ENCODE measurements at regions not wholly inside any gene's neighbourhood (a gene's known extent, or its start where the extent isn't known, plus 50 kb on each side); places are given as distances from the start of the nearest gene placed in this dataset.

- Histone ChIP-seq H3K36me3 (ENCODE audit: control insufficient read depth, insufficient read depth, low read length) (no peaks in the 10 kb centered on the region), H3K4me1 (ENCODE audit: control insufficient read depth, insufficient read depth, low read length) (peaks cover 10% of the 10 kb centered on the region), H3K9me3 (ENCODE audit: control insufficient read depth, low read length) (no peaks in the 10 kb centered on the region), H3K27ac (ENCODE audit: insufficient read depth, low read depth, low read length, poor library complexity, severe bottlenecking) (no peak overlapping the region), H3K4me3 (ENCODE audit: insufficient read depth, low read depth, low read length) (no peak overlapping the region), H3K27me3 (ENCODE audit: control insufficient read depth, insufficient read depth, low read length, poor library complexity, severe bottlenecking) (no peaks in the 10 kb centered on the region)
- WGBS, 2 experiments: 95 to 96% methylated on average over 3 to 4 of the region's 4 CpGs
These were observed 334.7 kb downstream of the DIRAS2 start for GRCh38 chr9:90307891-90308290.

GRCh38 chr9:90308691-90309090 is 333.9 kb downstream of the DIRAS2 start:
- Histone ChIP-seq H3K27ac (ENCODE audit: insufficient read depth, low read depth, low read length, poor library complexity, severe bottlenecking) (no peak overlapping the region), H3K4me3 (ENCODE audit: insufficient read depth, low read depth, low read length) (no peak overlapping the region), H3K9me3 (ENCODE audit: control insufficient read depth, low read length) (no peaks in the 10 kb centered on the region), H3K36me3 (ENCODE audit: control insufficient read depth, insufficient read depth, low read length) (no peaks in the 10 kb centered on the region), H3K4me1 (ENCODE audit: control insufficient read depth, insufficient read depth, low read length) (peaks cover 10% of the 10 kb centered on the region), H3K27me3 (ENCODE audit: control insufficient read depth, insufficient read depth, low read length, poor library complexity, severe bottlenecking) (no peaks in the 10 kb centered on the region)
- 86 to 96% methylated on average over 4 of the region's 4 CpGs for WGBS, 2 experiments

GRCh38 chr9:90309809-90310520 is 332.7 kb downstream of the DIRAS2 start:
- no peak overlapping the region for H3K4me3 ChIP-seq (ENCODE audit: insufficient read depth, low read depth, low read length)
- H3K27me3 ChIP-seq (ENCODE audit: control insufficient read depth, insufficient read depth, low read length, poor library complexity, severe bottlenecking): no peaks in the 10 kb centered on the region
- no peaks in the 10 kb centered on the region for H3K36me3 ChIP-seq (ENCODE audit: control insufficient read depth, insufficient read depth, low read length)
- no peak overlapping the region for H3K27ac ChIP-seq (ENCODE audit: insufficient read depth, low read depth, low read length, poor library complexity, severe bottlenecking)
- H3K9me3 ChIP-seq (ENCODE audit: control insufficient read depth, low read length): no peaks in the 10 kb centered on the region
- peaks cover 10% of the 10 kb centered on the region for H3K4me1 ChIP-seq (ENCODE audit: control insufficient read depth, insufficient read depth, low read length)
- WGBS, 2 experiments: 92 to 99% methylated on average over 7 of the region's 7 CpGs

GRCh38 chr9:90310521-90310876 is 332.1 kb downstream of the DIRAS2 start:
- 88 to 93% methylated on average over 1 of the region's 1 CpG for WGBS, 2 experiments
- H3K36me3 ChIP-seq (ENCODE audit: control insufficient read depth, insufficient read depth, low read length): no peaks in the 10 kb centered on the region
- H3K27ac ChIP-seq (ENCODE audit: insufficient read depth, low read depth, low read length, poor library complexity, severe bottlenecking): no peak overlapping the region
- H3K27me3 ChIP-seq (ENCODE audit: control insufficient read depth, insufficient read depth, low read length, poor library complexity, severe bottlenecking): no peaks in the 10 kb centered on the region
- peaks cover 10% of the 10 kb centered on the region for H3K4me1 ChIP-seq (ENCODE audit: control insufficient read depth, insufficient read depth, low read length)
- no peaks in the 10 kb centered on the region for H3K9me3 ChIP-seq (ENCODE audit: control insufficient read depth, low read length)
- H3K4me3 ChIP-seq (ENCODE audit: insufficient read depth, low read depth, low read length): no peak overlapping the region

GRCh38 chr9:90311811-90312210 is 330.8 kb downstream of the DIRAS2 start:
- Histone ChIP-seq H3K27me3 (ENCODE audit: control insufficient read depth, insufficient read depth, low read length, poor library complexity, severe bottlenecking) (no peaks in the 10 kb centered on the region), H3K9me3 (ENCODE audit: control insufficient read depth, low read length) (no peaks in the 10 kb centered on the region), H3K36me3 (ENCODE audit: control insufficient read depth, insufficient read depth, low read length) (no peaks in the 10 kb centered on the region), H3K4me1 (ENCODE audit: control insufficient read depth, insufficient read depth, low read length) (peaks cover 8% of the 10 kb centered on the region), H3K4me3 (ENCODE audit: insufficient read depth, low read depth, low read length) (no peak overlapping the region), H3K27ac (ENCODE audit: insufficient read depth, low read depth, low read length, poor library complexity, severe bottlenecking) (no peak overlapping the region)
- WGBS, 2 experiments: 93 to 94% methylated on average over 6 to 7 of the region's 7 CpGs

GRCh38 chr9:90322296-90322695 is 320.3 kb downstream of the DIRAS2 start:
- 89 to 93% methylated on average over 1 of the region's 1 CpG for WGBS, 2 experiments
- no peak overlapping the region for H3K4me3 ChIP-seq (ENCODE audit: insufficient read depth, low read depth, low read length)

GRCh38 chr9:90325913-90326653 is 316.5 kb downstream of the DIRAS2 start:
- H3K4me1 ChIP-seq (ENCODE audit: control insufficient read depth, insufficient read depth, low read length): no peaks in the 10 kb centered on the region
- H3K27me3 ChIP-seq (ENCODE audit: control insufficient read depth, insufficient read depth, low read length, poor library complexity, severe bottlenecking): no peaks in the 10 kb centered on the region
- 89 to 92% methylated on average over 6 of the region's 6 CpGs for WGBS, 2 experiments
- H3K9me3 ChIP-seq (ENCODE audit: control insufficient read depth, low read length): no peaks in the 10 kb centered on the region
- peak overlapping the region; percentile 16 for H3K27ac ChIP-seq (ENCODE audit: insufficient read depth, low read depth, low read length, poor library complexity, severe bottlenecking)
- no peaks in the 10 kb centered on the region for H3K36me3 ChIP-seq (ENCODE audit: control insufficient read depth, insufficient read depth, low read length)
- no peak overlapping the region for H3K4me3 ChIP-seq (ENCODE audit: insufficient read depth, low read depth, low read length)

More at GRCh38 chr9:90322296-90322695, 320.3 kb downstream of the DIRAS2 start:
- Histone ChIP-seq H3K27me3 (ENCODE audit: control insufficient read depth, insufficient read depth, low read length, poor library complexity, severe bottlenecking) (no peaks in the 10 kb centered on the region), H3K36me3 (ENCODE audit: control insufficient read depth, insufficient read depth, low read length) (no peaks in the 10 kb centered on the region), H3K9me3 (ENCODE audit: control insufficient read depth, low read length) (no peaks in the 10 kb centered on the region), H3K27ac (ENCODE audit: insufficient read depth, low read depth, low read length, poor library complexity, severe bottlenecking) (no peak overlapping the region), H3K4me1 (ENCODE audit: control insufficient read depth, insufficient read depth, low read length) (no peaks in the 10 kb centered on the region)

GRCh38 chr9:90330231-90330630 is 312.4 kb downstream of the DIRAS2 start:
- WGBS, 2 experiments: 84 to 91% methylated on average over 3 of the region's 3 CpGs

GRCh38 chr9:90331826-90332575 is 310.6 kb downstream of the DIRAS2 start:
- H3K27ac ChIP-seq (ENCODE audit: insufficient read depth, low read depth, low read length, poor library complexity, severe bottlenecking): no peak overlapping the region
- 87 to 92% methylated on average over 7 to 8 of the region's 8 CpGs for WGBS, 2 experiments
- H3K36me3 ChIP-seq (ENCODE audit: control insufficient read depth, insufficient read depth, low read length): no peaks in the 10 kb centered on the region
- H3K9me3 ChIP-seq (ENCODE audit: control insufficient read depth, low read length): no peaks in the 10 kb centered on the region
- H3K4me1 ChIP-seq (ENCODE audit: control insufficient read depth, insufficient read depth, low read length): no peaks in the 10 kb centered on the region
- H3K27me3 ChIP-seq (ENCODE audit: control insufficient read depth, insufficient read depth, low read length, poor library complexity, severe bottlenecking): no peaks in the 10 kb centered on the region
- no peak overlapping the region for H3K4me3 ChIP-seq (ENCODE audit: insufficient read depth, low read depth, low read length)

More at GRCh38 chr9:90330231-90330630, 312.4 kb downstream of the DIRAS2 start:
- Histone ChIP-seq H3K27ac (ENCODE audit: insufficient read depth, low read depth, low read length, poor library complexity, severe bottlenecking) (no peak overlapping the region), H3K4me3 (ENCODE audit: insufficient read depth, low read depth, low read length) (no peak overlapping the region), H3K36me3 (ENCODE audit: control insufficient read depth, insufficient read depth, low read length) (no peaks in the 10 kb centered on the region), H3K27me3 (ENCODE audit: control insufficient read depth, insufficient read depth, low read length, poor library complexity, severe bottlenecking) (no peaks in the 10 kb centered on the region), H3K9me3 (ENCODE audit: control insufficient read depth, low read length) (no peaks in the 10 kb centered on the region), H3K4me1 (ENCODE audit: control insufficient read depth, insufficient read depth, low read length) (no peaks in the 10 kb centered on the region)

- H3K4me1 ChIP-seq (ENCODE audit: control insufficient read depth, insufficient read depth, low read length): no peaks in the 10 kb centered on the region
- no peaks in the 10 kb centered on the region for H3K27me3 ChIP-seq (ENCODE audit: control insufficient read depth, insufficient read depth, low read length, poor library complexity, severe bottlenecking)
- WGBS, 2 experiments: 67 to 75% methylated on average over 2 of the region's 2 CpGs
- H3K9me3 ChIP-seq (ENCODE audit: control insufficient read depth, low read length): no peaks in the 10 kb centered on the region
- H3K27ac ChIP-seq (ENCODE audit: insufficient read depth, low read depth, low read length, poor library complexity, severe bottlenecking): no peak overlapping the region
- H3K4me3 ChIP-seq (ENCODE audit: insufficient read depth, low read depth, low read length): no peak overlapping the region
- no peaks in the 10 kb centered on the region for H3K36me3 ChIP-seq (ENCODE audit: control insufficient read depth, insufficient read depth, low read length)
These were observed 309.4 kb downstream of the DIRAS2 start for GRCh38 chr9:90333226-90333625.
